ENCODE measurements at regions not wholly inside any gene's neighbourhood (a gene's known extent, or its start where the extent isn't known, plus 50 kb on each side); places are given as distances from the start of the nearest gene placed in this dataset.

DNA sequence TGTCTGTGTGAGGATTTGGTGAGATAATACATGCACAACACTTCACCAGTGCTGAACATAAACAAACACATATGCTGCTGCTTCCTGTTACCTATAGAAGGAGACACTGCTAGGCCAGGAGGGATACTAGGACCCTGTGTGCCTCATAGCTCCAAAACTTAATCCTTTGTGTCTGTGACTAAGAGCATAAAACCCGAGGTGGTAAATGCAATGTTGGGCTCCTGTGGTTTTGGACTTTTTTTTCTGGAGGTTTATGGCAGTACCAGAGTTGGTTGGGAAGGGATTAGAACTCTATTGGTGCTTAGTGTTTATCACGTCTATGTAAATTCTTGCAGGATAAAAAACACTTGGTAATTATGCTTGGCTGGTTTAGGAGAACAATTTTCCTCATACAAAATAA, 122.9 kb downstream of the NUF2 start:
- H3K4me3 Mint-ChIP-seq: no peak overlapping the region
- intact Hi-C loops (cut with micrococcal nuclease): no loop called here
- no peaks in the 10 kb centered on the region for H3K4me1 Mint-ChIP-seq
- no peak for ATAC-seq (ENCODE audit: low read depth)
- TF ChIP-seq, protein P1, sequence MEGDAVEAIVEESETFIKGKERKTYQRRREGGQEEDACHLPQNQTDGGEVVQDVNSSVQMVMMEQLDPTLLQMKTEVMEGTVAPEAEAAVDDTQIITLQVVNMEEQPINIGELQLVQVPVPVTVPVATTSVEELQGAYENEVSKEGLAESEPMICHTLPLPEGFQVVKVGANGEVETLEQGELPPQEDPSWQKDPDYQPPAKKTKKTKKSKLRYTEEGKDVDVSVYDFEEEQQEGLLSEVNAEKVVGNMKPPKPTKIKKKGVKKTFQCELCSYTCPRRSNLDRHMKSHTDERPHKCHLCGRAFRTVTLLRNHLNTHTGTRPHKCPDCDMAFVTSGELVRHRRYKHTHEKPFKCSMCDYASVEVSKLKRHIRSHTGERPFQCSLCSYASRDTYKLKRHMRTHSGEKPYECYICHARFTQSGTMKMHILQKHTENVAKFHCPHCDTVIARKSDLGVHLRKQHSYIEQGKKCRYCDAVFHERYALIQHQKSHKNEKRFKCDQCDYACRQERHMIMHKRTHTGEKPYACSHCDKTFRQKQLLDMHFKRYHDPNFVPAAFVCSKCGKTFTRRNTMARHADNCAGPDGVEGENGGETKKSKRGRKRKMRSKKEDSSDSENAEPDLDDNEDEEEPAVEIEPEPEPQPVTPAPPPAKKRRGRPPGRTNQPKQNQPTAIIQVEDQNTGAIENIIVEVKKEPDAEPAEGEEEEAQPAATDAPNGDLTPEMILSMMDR (IDR thresholded peaks at IDR 0.05): no peak
- CTCF ChIA-PET: no interaction called here
- POLR2A ChIA-PET: no interaction called here
- no peaks in the 10 kb centered on the region for H3K27me3 Mint-ChIP-seq
- no peaks in the 10 kb centered on the region for H3K9me3 Mint-ChIP-seq
- no peaks in the 10 kb centered on the region for H3K36me3 Mint-ChIP-seq (ENCODE audit: low read depth)
- no peak overlapping the region for H3K27ac Mint-ChIP-seq
- DNase-seq: no peak

DNA sequence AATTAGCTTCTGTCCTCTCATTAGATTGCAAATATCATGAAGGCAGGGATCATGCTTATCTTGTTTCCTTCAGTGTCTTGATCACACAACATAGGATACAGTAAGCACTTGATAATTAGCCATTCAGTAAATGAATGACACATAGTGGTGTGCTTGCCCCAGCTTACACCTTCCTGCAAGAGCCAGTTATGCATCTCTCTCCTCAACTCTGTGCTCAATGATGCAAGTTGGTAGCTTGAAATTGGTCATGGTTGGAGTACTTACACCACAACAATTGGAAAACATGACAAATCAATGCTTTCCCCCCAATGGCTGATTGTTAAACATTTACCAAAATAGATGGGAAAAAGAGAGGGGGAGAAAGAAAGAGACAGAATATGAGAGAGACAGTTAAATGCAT, 129.2 kb downstream of the NUF2 start:
- Mint-ChIP-seq H3K4me1 (no peaks in the 10 kb centered on the region), H3K4me3 (no peak overlapping the region), H3K27me3 (peaks cover 3% of the 10 kb centered on the region), H3K36me3 (ENCODE audit: low read depth) (no peaks in the 10 kb centered on the region), H3K27ac (no peak overlapping the region), H3K9me3 (peaks cover 2% of the 10 kb centered on the region)
- TF ChIP-seq, protein P1 (IDR thresholded peaks at IDR 0.05): no peak
- DNase-seq (no peak), ATAC-seq (ENCODE audit: low read depth) (no peak)
- intact Hi-C loops (cut with micrococcal nuclease): no loop called here
- ChIA-PET CTCF (no interaction called here), POLR2A (no interaction called here)

DNA sequence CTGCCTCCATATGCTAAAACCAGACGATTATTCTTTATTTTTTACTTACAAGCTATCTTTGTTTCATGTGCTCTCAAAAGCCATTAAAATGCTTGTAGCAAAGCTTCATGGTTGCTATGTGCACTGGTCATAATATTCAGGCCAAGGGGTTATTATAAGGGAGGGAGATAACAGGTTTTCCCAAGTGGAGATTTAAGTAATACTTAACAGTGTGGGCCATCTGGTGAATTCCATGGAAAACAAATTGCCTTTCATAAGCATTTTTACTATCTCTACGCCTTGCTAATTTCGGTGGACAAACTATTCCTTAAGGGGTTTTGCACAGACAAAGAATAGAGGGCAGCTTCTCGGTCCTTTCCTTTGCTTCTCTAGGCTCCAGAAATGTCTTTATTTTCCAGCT, 137.8 kb downstream of the NUF2 start:
- intact Hi-C loops (cut with micrococcal nuclease): no loop called here
- no peak overlapping the region for H3K4me3 Mint-ChIP-seq
- H3K9me3 Mint-ChIP-seq: no peaks in the 10 kb centered on the region
- no peaks in the 10 kb centered on the region for H3K36me3 Mint-ChIP-seq (ENCODE audit: low read depth)
- ATAC-seq (ENCODE audit: low read depth) (no peak), DNase-seq (no peak)
- TF ChIP-seq, protein P1 (IDR thresholded peaks at IDR 0.05): no peak
- no peaks in the 10 kb centered on the region for H3K4me1 Mint-ChIP-seq
- peaks cover 2% of the 10 kb centered on the region for H3K27me3 Mint-ChIP-seq
- ChIA-PET POLR2A (no interaction called here), CTCF (no interaction called here)
- H3K27ac Mint-ChIP-seq: no peak overlapping the region

DNA sequence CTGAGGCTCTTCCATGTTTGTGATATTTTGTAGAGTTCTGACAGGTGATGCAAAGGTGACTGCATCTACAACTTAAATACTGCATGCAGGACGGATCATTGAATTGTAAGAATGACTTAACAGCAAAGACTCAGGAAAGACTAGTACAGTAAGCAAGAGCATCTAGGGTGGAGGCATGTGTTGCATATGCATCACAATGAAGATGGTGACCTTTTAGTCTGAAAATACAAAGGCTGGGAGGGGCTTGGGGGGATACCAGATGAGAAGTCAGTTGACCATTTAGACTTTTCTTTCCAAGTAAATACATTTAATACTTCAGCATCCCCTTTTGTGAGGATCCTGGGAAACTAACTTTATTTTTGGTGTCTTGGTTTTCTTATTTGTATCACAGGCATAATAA, 145.5 kb downstream of the NUF2 start:
- H3K4me1 Mint-ChIP-seq: no peaks in the 10 kb centered on the region
- no peaks in the 10 kb centered on the region for H3K9me3 Mint-ChIP-seq
- POLR2A ChIA-PET: no interaction called here
- H3K27ac Mint-ChIP-seq: no peak overlapping the region
- intact Hi-C loops (cut with micrococcal nuclease): no loop called here
- H3K27me3 Mint-ChIP-seq: no peaks in the 10 kb centered on the region
- DNase-seq (no peak), ATAC-seq (ENCODE audit: low read depth) (no peak)
- no peak overlapping the region for H3K4me3 Mint-ChIP-seq
- TF ChIP-seq, protein P1 (IDR thresholded peaks at IDR 0.05): no peak
- CTCF ChIA-PET: no interaction called here
- no peaks in the 10 kb centered on the region for H3K36me3 Mint-ChIP-seq (ENCODE audit: low read depth)

DNA sequence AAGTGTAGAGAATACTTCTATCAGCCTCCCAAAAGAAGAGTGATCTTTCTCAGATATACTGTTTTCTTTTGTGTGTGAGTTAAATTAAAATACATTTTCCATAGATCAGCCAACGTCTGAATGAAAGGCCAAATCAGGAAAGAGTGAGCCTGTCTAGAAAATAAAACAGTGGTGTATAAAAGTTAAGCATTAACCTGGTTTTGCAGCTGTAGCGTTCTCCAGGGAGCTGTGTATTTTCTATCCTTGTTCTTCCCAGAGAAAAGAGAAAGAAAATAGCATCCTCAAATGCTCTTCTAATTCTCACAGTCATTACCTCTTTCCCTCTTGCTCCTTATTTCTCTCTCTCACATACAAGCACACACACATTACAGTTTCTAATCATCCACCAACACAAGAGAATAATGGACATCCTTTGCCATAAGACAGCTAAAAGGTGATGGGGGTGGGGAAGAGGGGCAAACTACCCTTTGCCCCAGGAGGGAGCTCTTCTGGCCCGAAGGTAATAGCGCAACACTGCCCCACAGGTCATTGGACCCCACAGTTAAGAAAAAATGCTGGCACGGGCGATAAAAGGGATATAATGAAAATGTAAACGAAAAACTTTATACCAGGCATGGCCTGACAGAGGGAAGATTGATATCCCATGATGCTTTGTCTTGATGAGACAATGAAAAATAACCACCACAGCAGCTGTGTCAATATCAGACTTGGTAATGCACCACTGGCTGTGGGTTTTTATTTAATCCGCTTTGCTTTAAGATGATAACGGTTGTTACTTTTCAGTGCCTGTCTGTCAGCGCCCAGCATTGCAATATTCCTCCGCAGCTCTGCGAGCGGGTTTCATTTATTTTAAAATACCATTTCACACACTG, 150.3 kb downstream of the NUF2 start:
- DNase-seq: no peak
- Mint-ChIP-seq H3K9me3 (peaks cover 2% of the 10 kb centered on the region), H3K4me1 (no peaks in the 10 kb centered on the region), H3K27ac (no peak overlapping the region), H3K36me3 (ENCODE audit: low read depth) (no peaks in the 10 kb centered on the region), H3K27me3 (no peaks in the 10 kb centered on the region), H3K4me3 (no peak overlapping the region)
- intact Hi-C loops (cut with micrococcal nuclease): no loop called here
- POLR2A ChIA-PET: no interaction called here
- CTCF ChIA-PET: no interaction called here
- no peak for ATAC-seq (ENCODE audit: low read depth)
- TF ChIP-seq, protein P1 (IDR thresholded peaks at IDR 0.05): no peak

Data from activated B cell treated with CpG ODN at 0.5 μM for 24 hours (primary cell).